Hepatocyte (in vitro differentiated cells): ENCODE measurements at regions not wholly inside any gene's neighbourhood (a gene's known extent, or its start where the extent isn't known, plus 50 kb on each side); places are given as distances from the start of the nearest gene placed in this dataset.

ENCODE experiments used
- CTCF ChIP-seq: fragments of 200-600 bp; sonication (generic); IDR thresholded peaks from 2 replicates; pipeline ENCODE4 v1.5.1; 2016; ENCODE audit warnings: antibody characterized with exemption, mild to moderate bottlenecking; ENCODE audit not compliant: poor library complexity
- EZH2 ChIP-seq: fragments of 200-600 bp; sonication (generic); IDR thresholded peaks from 2 replicates; pipeline ENCODE4 v1.6.1; 2016; ENCODE audit warnings: antibody characterized with exemption, mild to moderate bottlenecking, borderline replicate concordance

- TF ChIP-seq EZH2 (no peak), CTCF (no peak)
These were observed 97.0 kb upstream of the PREP start for GRCh38 chr6:105499931-105500330.
